Activated CD4-positive, alpha-beta T cell treated with anti-CD3 and anti-CD28 coated beads, Interleukin-2, amount 50 U/mL, for 24 hours (primary cell): ENCODE measurements at regions not wholly inside any gene's neighbourhood (a gene's known extent, or its start where the extent isn't known, plus 50 kb on each side); places are given as distances from the start of the nearest gene placed in this dataset.

ENCODE experiments used
- DNase-seq, 2 donors: peaks; one replicate each; pipeline ENCODE4 v3.0.0-alpha.2; 2020; ENCODE audit warnings: low read depth in 1 of 2, low spot score in 1 of 2

DNA sequence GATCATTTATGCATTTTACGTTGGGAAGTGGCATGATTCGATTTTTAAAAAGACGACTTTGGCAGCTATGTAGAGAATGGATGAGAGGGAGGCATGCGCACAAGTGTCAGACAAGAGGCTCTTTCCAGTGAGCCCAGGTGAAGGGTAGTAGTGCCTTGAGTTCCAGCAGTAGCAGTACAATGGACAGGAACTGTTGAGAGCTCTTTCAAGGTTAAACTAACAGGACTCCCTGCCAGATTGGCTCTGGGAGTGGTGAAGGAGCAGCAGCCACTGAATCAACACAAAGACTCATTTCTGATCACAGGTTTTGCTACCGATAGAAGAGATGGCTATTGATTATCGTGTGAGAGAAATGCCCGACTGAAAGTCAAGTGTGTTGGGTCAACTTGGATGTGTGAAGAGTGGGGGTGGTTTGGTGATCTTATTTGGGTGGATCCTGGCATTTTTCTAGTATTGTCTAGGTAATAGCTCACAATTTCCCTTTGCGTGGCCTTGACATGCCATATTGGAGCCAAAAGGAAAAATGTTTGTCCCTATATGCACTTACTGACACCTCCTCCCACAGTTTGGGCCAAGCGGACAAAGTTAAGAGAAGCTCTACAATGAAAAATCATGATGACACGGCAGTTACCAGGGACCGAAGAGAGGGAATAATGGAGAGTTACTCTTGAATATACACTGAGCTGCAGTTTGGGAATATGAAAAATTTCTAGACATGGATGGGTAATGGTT, 81.6 kb upstream of the MDFIC2 start:
- no peak for DNase-seq

DNA sequence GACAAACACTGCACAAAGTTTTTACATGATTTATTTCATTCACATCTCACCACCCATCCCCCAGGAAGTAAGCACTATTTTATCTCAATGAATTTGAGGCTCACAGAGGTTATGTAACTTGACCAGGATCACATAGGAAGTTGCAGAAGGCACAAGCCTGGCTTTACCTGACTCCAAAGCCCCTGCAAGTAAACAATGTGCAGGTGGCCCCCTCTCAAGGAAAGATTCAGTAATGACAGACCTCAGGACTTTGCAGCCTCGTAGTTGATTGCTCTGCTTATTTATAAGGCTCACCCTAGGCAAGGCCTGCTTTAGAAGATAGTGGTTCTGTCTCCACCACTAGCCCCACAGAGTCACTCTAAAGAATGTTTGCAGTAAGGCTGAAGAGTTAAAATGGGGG, 79.8 kb upstream of the MDFIC2 start:
- no peak for DNase-seq

DNA sequence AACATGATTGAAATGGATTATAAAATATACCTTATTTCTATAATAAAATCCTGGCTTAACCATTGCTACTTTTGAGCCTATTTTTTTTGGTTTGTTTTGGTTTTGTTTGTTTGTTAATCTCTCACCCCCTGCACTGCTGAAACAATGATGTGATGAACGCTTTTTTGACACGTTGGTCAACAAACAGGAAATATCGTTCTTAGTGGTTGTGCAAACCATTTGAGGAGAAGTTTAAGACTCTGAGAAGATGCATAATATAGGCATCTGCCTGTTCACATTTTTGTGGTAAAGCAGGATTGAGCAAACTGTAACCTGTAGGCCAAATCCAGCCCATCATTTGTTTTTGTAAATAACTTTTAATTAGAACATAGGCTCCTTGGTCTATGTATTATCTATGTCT, 75.5 kb upstream of the MDFIC2 start:
- no peak for DNase-seq

DNA sequence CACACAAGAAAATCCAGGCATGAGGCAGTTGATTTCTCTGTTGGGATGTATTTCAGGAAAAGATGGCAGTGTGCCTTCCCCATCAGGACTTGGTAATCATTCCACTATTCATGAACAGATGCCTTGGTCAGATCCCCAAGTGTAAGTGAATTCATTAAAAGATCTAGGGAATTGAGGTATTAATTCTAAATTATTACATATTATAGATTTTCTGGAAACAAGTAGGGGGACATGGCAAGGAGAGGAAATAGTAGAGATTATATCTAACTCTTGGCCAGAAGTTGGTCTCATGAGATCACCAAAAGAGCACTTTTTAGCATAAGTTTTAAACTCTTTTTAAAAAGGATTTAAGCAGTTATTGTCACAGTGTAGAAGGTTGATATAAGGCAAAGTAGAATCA, 74.4 kb upstream of the MDFIC2 start:
- DNase-seq = no peak

DNA sequence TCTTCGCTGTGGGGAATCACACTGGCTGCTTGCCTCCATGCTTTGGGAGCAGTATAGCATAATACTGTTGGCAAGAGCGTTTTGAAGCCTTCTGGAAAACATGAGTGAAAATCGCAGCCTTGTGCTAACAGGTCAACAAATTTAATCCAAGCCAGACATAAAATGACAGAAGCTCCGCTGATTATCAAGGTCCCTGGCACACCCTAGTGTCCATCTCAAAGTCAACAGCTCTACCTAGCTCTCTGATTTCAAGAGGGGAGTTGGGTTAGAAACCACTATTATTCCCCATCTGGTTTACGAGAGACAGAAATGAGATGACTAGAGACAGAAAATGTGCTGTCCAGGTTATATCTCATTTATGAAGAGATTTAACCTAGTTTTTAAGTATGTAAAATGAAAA, 73.6 kb upstream of the MDFIC2 start:
- DNase-seq = no peak

GRCh38 chr3:70383360-70383831, 71.0 kb upstream of the MDFIC2 start:
- no peak for DNase-seq

- no peak for DNase-seq
These were observed 61.7 kb upstream of the MDFIC2 start for GRCh38 chr3:70374179-70374578.
